HFFc6 (cell line): ENCODE measurements at regions not wholly inside any gene's neighbourhood (a gene's known extent, or its start where the extent isn't known, plus 50 kb on each side); places are given as distances from the start of the nearest gene placed in this dataset.

ENCODE experiments used
- DNase-seq: peaks from one replicate; pipeline ENCODE4 v3.0.0-alpha.2; 2018
- H3K27ac Mint-ChIP-seq: 2 replicates; pipeline ENCODE4 v1.8.0; 2020; ENCODE audit warnings: mild to moderate bottlenecking, mixed read lengths
- H3K27me3 Mint-ChIP-seq: 2 replicates; pipeline ENCODE4 v1.8.0; 2021; ENCODE audit warnings: mild to moderate bottlenecking, moderate library complexity, mixed read lengths; ENCODE audit not compliant: insufficient read depth
- H3K36me3 Mint-ChIP-seq: 2 replicates; pipeline ENCODE4 v1.8.0; 2021; ENCODE audit warnings: low read depth, mixed read lengths
- H3K4me1 Mint-ChIP-seq: 2 replicates; pipeline ENCODE4 v1.8.0; 2020; ENCODE audit warnings: low read depth, mixed read lengths
- H3K4me3 Mint-ChIP-seq: 2 replicates; pipeline ENCODE4 v1.8.0; 2020; ENCODE audit warnings: mild to moderate bottlenecking, moderate library complexity, mixed read lengths
- H3K9me3 Mint-ChIP-seq: 2 replicates; pipeline ENCODE4 v1.8.0; 2020; ENCODE audit warnings: mild to moderate bottlenecking, mixed read lengths
- CTCF ChIP-seq: fragments of 200-600 bp; sonication (generic); IDR thresholded peaks from 2 replicates; pipeline ENCODE4 v1.5.0; 2021; ENCODE audit warnings: antibody characterized with exemption, mild to moderate bottlenecking

GRCh38 chr16:13594823-13595222, 325.1 kb upstream of the ERCC4 start:
- Mint-ChIP-seq H3K36me3 (no peaks in the 10 kb centered on the region; the same call in 1 of the 2 replicates), H3K4me1 (no peaks in the 10 kb centered on the region), H3K27me3 (no peaks in the 10 kb centered on the region; the same call in 1 of the 2 replicates), H3K27ac (no peak overlapping the region), H3K4me3 (no peak overlapping the region), H3K9me3 (peaks cover 63% of the 10 kb centered on the region)
- no peak for TF ChIP-seq CTCF
- no peak for DNase-seq

- no peaks in the 10 kb centered on the region for H3K4me1 Mint-ChIP-seq
- peaks cover 8% of the 10 kb centered on the region; the same call in 1 of the 2 replicates for H3K36me3 Mint-ChIP-seq
- H3K27me3 Mint-ChIP-seq = no peaks in the 10 kb centered on the region
- H3K27ac Mint-ChIP-seq = no peak overlapping the region
- peaks cover 64% of the 10 kb centered on the region for H3K9me3 Mint-ChIP-seq
- H3K4me3 Mint-ChIP-seq = no peak overlapping the region
- no peak for TF ChIP-seq CTCF
- no peak for DNase-seq
These were observed 313.1 kb upstream of the ERCC4 start for GRCh38 chr16:13606804-13607203.

- peaks cover 8% of the 10 kb centered on the region; the same call in 1 of the 2 replicates for H3K36me3 Mint-ChIP-seq
- TF ChIP-seq CTCF = no peak
- no peak for DNase-seq
- H3K27ac Mint-ChIP-seq = no peak overlapping the region
- H3K4me3 Mint-ChIP-seq = no peak overlapping the region
- H3K9me3 Mint-ChIP-seq = peaks cover 60% of the 10 kb centered on the region
- no peaks in the 10 kb centered on the region for H3K27me3 Mint-ChIP-seq
- H3K4me1 Mint-ChIP-seq = no peaks in the 10 kb centered on the region
These were observed 312.7 kb upstream of the ERCC4 start for GRCh38 chr16:13607289-13607688.

- no peak overlapping the region for H3K27ac Mint-ChIP-seq
- peaks cover 76% of the 10 kb centered on the region for H3K9me3 Mint-ChIP-seq
- no peak overlapping the region for H3K4me3 Mint-ChIP-seq
- no peak for DNase-seq
- H3K27me3 Mint-ChIP-seq = no peaks in the 10 kb centered on the region
- H3K36me3 Mint-ChIP-seq = peaks cover 8% of the 10 kb centered on the region; the same call in 1 of the 2 replicates
- TF ChIP-seq CTCF = no peak
- H3K4me1 Mint-ChIP-seq = no peaks in the 10 kb centered on the region
These were observed 308.4 kb upstream of the ERCC4 start for GRCh38 chr16:13611596-13611995.

GRCh38 chr16:13612623-13613022, 307.3 kb upstream of the ERCC4 start:
- Mint-ChIP-seq H3K9me3 (peaks cover 71% of the 10 kb centered on the region), H3K27ac (no peak overlapping the region), H3K4me3 (no peak overlapping the region), H3K36me3 (peaks cover 2% of the 10 kb centered on the region; the same call in 1 of the 2 replicates), H3K27me3 (no peaks in the 10 kb centered on the region), H3K4me1 (no peaks in the 10 kb centered on the region)
- no peak for TF ChIP-seq CTCF
- DNase-seq = no peak

- H3K4me1 Mint-ChIP-seq = no peaks in the 10 kb centered on the region
- H3K4me3 Mint-ChIP-seq = no peak overlapping the region
- H3K27ac Mint-ChIP-seq = no peak overlapping the region
- no peaks in the 10 kb centered on the region; the same call in 1 of the 2 replicates for H3K36me3 Mint-ChIP-seq
- H3K9me3 Mint-ChIP-seq = peaks cover 65% of the 10 kb centered on the region
- TF ChIP-seq CTCF = no peak
- DNase-seq = no peak
- H3K27me3 Mint-ChIP-seq = no peaks in the 10 kb centered on the region; the same call in 1 of the 2 replicates
These were observed 306.8 kb upstream of the ERCC4 start for GRCh38 chr16:13613165-13613564.
